ENCODE measurements at regions not wholly inside any gene's neighbourhood (a gene's known extent, or its start where the extent isn't known, plus 50 kb on each side); places are given as distances from the start of the nearest gene placed in this dataset.

DNA sequence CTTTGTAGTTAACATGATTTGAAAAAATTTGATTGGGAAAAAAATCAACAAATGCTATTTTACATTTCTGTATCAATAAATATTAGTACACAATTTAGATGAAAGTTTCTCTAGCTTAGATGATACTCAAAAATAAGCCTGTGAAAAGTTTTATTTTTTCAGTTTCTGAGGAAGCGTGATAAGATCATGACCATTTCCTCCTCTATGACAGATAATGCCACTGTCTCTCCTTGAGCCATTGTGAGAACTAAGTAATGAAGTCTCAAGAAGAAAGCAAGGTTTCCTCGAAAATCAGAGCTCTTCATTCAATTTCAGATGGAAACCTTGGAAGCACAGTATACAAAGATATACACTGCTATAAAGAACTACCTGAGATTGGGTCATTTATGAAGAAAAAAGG is 395.0 kb downstream of the HDGFL1 start (continued):
- TF ChIP-seq ZNF425 (CRISPR knock-in tag; conservative IDR thresholded peaks at IDR 0.05), result no peak
- TF ChIP-seq RORB (CRISPR knock-in tag; IDR thresholded peaks at IDR 0.05), result no peak

DNA sequence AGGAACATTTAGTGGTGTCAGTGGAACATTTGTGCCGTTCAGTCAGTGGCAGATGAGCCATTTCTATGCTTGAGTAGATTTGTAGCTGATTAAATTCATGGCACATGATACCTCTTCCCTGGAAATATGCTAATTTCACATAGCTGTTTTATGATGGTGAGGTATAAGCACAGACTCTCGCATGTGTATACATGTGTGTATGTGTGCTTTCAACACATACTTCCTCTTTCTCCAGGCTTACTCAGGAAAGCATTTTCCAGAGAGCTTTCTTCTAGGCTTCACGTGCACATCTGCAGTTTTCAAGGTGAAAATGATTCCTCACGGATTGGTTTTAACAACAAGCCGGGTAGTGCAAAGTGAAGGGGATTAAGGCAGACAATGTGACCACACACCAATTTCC is 396.5 kb downstream of the HDGFL1 start:
- ATAC-seq, result no peak
- Mint-ChIP-seq H3K27ac (no peak overlapping the region), H3K9me3 (peaks cover 8% of the 10 kb centered on the region), H3K27me3 (ENCODE audit: low read depth) (no peaks in the 10 kb centered on the region), H3K4me3 (no peak overlapping the region), H3K36me3 (no peaks in the 10 kb centered on the region; the same call in 1 of the 2 replicates), H3K4me1 (peaks cover 8% of the 10 kb centered on the region; the same call in 1 of the 2 replicates)
- no peak for DNase-seq (ENCODE audit: low spot score)
- CTCF ChIA-PET, result no interaction called here
- POLR2A ChIA-PET, result interaction anchor here (1.1 kb wide), 1 partner anchor 9 kb away, joined by 3 read pairs; no protein-coding TSS in a partner anchor
- TF ChIP-seq, protein P1, sequence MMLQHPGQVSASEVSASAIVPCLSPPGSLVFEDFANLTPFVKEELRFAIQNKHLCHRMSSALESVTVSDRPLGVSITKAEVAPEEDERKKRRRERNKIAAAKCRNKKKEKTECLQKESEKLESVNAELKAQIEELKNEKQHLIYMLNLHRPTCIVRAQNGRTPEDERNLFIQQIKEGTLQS (CRISPR knock-in tag; conservative IDR thresholded peaks at IDR 0.05), result no peak
- no peak for TF ChIP-seq TEAD1 (CRISPR knock-in tag; IDR thresholded peaks at IDR 0.05)
- TF ChIP-seq NR3C1 (CRISPR knock-in tag; conservative IDR thresholded peaks at IDR 0.05; ENCODE audit: low read depth), result no peak
- TF ChIP-seq, protein P2, sequence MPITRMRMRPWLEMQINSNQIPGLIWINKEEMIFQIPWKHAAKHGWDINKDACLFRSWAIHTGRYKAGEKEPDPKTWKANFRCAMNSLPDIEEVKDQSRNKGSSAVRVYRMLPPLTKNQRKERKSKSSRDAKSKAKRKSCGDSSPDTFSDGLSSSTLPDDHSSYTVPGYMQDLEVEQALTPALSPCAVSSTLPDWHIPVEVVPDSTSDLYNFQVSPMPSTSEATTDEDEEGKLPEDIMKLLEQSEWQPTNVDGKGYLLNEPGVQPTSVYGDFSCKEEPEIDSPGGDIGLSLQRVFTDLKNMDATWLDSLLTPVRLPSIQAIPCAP (CRISPR knock-in tag; IDR thresholded peaks at IDR 0.05), result no peak
- TF ChIP-seq NFE2L1 (CRISPR knock-in tag; IDR thresholded peaks at IDR 0.05), result no peak
- no peak for TF ChIP-seq TEAD4 (CRISPR knock-in tag; IDR thresholded peaks at IDR 0.05)
- no peak for TF ChIP-seq NFYB (CRISPR knock-in tag; conservative IDR thresholded peaks at IDR 0.05; ENCODE audit: low read depth)
- no peak for TF ChIP-seq ETV6 (CRISPR knock-in tag; IDR thresholded peaks at IDR 0.05)
- TF ChIP-seq ATF2 (CRISPR knock-in tag; IDR thresholded peaks at IDR 0.05; ENCODE audit: borderline replicate concordance, low read depth), result no peak
- TF ChIP-seq, protein P3, sequence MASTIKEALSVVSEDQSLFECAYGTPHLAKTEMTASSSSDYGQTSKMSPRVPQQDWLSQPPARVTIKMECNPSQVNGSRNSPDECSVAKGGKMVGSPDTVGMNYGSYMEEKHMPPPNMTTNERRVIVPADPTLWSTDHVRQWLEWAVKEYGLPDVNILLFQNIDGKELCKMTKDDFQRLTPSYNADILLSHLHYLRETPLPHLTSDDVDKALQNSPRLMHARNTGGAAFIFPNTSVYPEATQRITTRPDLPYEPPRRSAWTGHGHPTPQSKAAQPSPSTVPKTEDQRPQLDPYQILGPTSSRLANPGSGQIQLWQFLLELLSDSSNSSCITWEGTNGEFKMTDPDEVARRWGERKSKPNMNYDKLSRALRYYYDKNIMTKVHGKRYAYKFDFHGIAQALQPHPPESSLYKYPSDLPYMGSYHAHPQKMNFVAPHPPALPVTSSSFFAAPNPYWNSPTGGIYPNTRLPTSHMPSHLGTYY (CRISPR knock-in tag; IDR thresholded peaks at IDR 0.05), result no peak
- TF ChIP-seq ELF4 (CRISPR knock-in tag; IDR thresholded peaks at IDR 0.05; ENCODE audit: low read depth), result no peak
- TF ChIP-seq, protein P4, sequence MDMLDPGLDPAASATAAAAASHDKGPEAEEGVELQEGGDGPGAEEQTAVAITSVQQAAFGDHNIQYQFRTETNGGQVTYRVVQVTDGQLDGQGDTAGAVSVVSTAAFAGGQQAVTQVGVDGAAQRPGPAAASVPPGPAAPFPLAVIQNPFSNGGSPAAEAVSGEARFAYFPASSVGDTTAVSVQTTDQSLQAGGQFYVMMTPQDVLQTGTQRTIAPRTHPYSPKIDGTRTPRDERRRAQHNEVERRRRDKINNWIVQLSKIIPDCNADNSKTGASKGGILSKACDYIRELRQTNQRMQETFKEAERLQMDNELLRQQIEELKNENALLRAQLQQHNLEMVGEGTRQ (CRISPR knock-in tag; IDR thresholded peaks at IDR 0.05), result no peak
- TF ChIP-seq GRHL2 (CRISPR knock-in tag; IDR thresholded peaks at IDR 0.05; ENCODE audit: insufficient replicate concordance, severe bottlenecking), result no peak
- no peak for TF ChIP-seq MXD4 (CRISPR knock-in tag; IDR thresholded peaks at IDR 0.05; ENCODE audit: borderline replicate concordance)
- TF ChIP-seq TCF7 (CRISPR knock-in tag; IDR thresholded peaks at IDR 0.05; ENCODE audit: low read depth), result no peak
- TF ChIP-seq, protein P5, sequence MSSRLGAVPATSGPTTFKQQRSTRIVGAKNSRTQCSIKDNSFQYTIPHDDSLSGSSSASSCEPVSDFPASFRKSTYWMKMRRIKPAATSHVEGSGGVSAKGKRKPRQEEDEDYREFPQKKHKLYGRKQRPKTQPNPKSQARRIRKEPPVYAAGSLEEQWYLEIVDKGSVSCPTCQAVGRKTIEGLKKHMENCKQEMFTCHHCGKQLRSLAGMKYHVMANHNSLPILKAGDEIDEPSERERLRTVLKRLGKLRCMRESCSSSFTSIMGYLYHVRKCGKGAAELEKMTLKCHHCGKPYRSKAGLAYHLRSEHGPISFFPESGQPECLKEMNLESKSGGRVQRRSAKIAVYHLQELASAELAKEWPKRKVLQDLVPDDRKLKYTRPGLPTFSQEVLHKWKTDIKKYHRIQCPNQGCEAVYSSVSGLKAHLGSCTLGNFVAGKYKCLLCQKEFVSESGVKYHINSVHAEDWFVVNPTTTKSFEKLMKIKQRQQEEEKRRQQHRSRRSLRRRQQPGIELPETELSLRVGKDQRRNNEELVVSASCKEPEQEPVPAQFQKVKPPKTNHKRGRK (CRISPR knock-in tag; IDR thresholded peaks at IDR 0.05; ENCODE audit: borderline replicate concordance), result no peak
- no peak for TF ChIP-seq ZMAT4 (CRISPR knock-in tag; IDR thresholded peaks at IDR 0.05)
